ENCODE measurements at regions not wholly inside any gene's neighbourhood (a gene's known extent, or its start where the extent isn't known, plus 50 kb on each side); places are given as distances from the start of the nearest gene placed in this dataset.

DNA sequence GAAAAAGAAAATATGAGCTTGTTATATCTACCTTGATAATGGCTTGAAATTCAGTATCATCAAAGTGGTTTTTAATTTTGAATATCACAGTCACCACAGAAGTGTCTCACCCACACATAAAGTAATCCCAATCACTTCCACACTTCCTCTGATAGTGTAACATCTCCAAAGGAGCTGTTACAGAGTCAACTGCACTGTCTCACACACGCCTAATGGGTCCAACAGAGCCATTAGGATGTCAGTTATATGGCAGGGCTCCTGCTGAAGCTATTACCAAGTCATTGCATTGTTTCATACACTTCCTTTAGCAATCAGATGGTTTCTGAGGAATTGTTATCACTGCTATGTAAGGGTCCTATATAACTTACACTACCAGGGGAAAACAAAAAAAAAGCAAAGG, 432.1 kb upstream of the TEX13C start:
- H3K9me3 ChIP-seq (replicated peaks; ENCODE audit: control insufficient read depth, low read depth, low read length), result no peaks in the 10 kb centered on the region
- no CpG with 5 or more reads among the region's 1 CpG for WGBS (ENCODE audit: insufficient coverage)
- DNase-seq, result no peak

DNA sequence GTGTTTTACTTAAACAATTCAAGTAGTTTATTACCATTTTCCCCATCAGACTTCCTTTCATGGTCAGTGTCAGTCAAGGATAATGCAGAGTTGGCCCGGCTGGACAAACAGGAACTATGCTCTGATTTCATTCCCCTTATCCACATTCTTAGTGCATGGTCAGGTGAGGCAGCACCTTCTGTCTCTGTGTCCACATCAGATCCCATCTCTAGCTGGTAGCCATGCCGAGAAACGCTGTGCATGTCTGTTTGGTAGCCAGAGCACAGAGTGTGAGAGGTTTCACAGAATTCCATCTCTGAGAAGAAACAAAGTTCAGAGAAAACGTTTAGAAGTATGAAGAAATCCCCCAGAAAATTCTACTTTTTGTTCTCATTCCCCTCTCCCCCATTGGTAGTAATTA, 423.7 kb upstream of the TEX13C start:
- H3K27ac ChIP-seq (ENCODE audit: low read length), result no peak overlapping the region
- H3K9me3 ChIP-seq (replicated peaks; ENCODE audit: control insufficient read depth, low read depth, low read length), result no peaks in the 10 kb centered on the region
- no peaks in the 10 kb centered on the region for H3K27me3 ChIP-seq (ENCODE audit: control insufficient read depth, insufficient read depth, low read length)
- H3K4me1 ChIP-seq (ENCODE audit: control insufficient read depth, insufficient read depth, low read length), result no peaks in the 10 kb centered on the region
- no peak for DNase-seq
- H3K36me3 ChIP-seq (ENCODE audit: control insufficient read depth, insufficient read depth, low read length), result no peaks in the 10 kb centered on the region
- H3K4me3 ChIP-seq (ENCODE audit: low read length), result no peak overlapping the region
- WGBS (ENCODE audit: insufficient coverage), result 73% methylated on average over 1 of the region's 4 CpGs

More for the DNA sequence above, 432.1 kb upstream of the TEX13C start:
- H3K4me3 ChIP-seq (ENCODE audit: low read length), result no peak overlapping the region
- H3K27ac ChIP-seq (ENCODE audit: low read length), result no peak overlapping the region
- H3K4me1 ChIP-seq (ENCODE audit: control insufficient read depth, insufficient read depth, low read length), result no peaks in the 10 kb centered on the region
- H3K27me3 ChIP-seq (ENCODE audit: control insufficient read depth, insufficient read depth, low read length), result no peaks in the 10 kb centered on the region
- no peaks in the 10 kb centered on the region for H3K36me3 ChIP-seq (ENCODE audit: control insufficient read depth, insufficient read depth, low read length)

DNA sequence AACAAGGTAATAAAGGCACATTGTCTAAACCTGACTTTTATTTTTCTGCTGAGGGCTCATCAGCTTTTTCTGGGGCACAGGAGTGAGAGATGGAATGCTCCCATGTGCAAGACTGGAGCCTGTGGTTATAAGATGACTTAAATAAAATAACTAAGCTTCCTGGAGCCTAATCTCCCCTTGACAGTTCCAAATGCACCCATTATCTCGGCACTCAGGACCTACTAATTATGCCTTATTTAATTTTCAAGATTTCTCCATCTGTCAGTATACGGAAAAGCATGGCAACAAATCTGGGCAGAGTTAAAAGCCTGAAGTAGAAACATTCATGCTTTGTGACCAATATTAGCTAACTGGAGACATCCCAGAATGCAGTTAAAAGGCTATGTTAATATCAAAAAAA, 416.7 kb upstream of the TEX13C start:
- WGBS (ENCODE audit: insufficient coverage), result no CpG with 5 or more reads among the region's 2 CpGs
- no peaks in the 10 kb centered on the region for H3K27me3 ChIP-seq (ENCODE audit: control insufficient read depth, insufficient read depth, low read length)

DNA sequence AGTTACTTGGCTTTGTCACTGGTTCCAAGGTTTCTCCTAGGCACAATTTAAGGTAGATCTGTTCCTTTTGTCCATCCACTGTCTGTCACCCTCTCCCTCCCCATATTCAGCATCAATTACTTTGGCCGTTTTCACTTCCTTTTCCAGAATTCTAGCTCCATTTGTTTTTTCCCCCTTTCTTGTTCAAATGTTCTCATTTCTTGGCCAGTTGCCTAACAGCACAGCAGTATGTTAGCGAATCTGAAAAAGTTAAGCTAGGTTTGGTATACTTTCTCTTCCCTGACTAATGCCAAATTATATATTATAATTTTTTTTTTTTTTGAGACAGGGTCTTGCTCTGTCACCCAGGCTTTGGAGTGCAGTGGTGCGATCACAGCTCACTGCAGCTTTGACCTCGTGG, 409.1 kb upstream of the TEX13C start:
- Histone ChIP-seq H3K4me3 (ENCODE audit: low read length) (no peak overlapping the region), H3K27me3 (ENCODE audit: control insufficient read depth, insufficient read depth, low read length) (no peaks in the 10 kb centered on the region), H3K9me3 (replicated peaks; ENCODE audit: control insufficient read depth, low read depth, low read length) (no peaks in the 10 kb centered on the region), H3K36me3 (ENCODE audit: control insufficient read depth, insufficient read depth, low read length) (no peaks in the 10 kb centered on the region), H3K4me1 (ENCODE audit: control insufficient read depth, insufficient read depth, low read length) (no peaks in the 10 kb centered on the region), H3K27ac (ENCODE audit: low read length) (no peak overlapping the region)
- 70% methylated on average over 2 of the region's 4 CpGs for WGBS (ENCODE audit: insufficient coverage)
- DNase-seq, result peak; percentile 66

More for the DNA sequence above, 416.7 kb upstream of the TEX13C start:
- Histone ChIP-seq H3K36me3 (ENCODE audit: control insufficient read depth, insufficient read depth, low read length) (no peaks in the 10 kb centered on the region), H3K27ac (ENCODE audit: low read length) (no peak overlapping the region), H3K4me3 (ENCODE audit: low read length) (no peak overlapping the region), H3K4me1 (ENCODE audit: control insufficient read depth, insufficient read depth, low read length) (no peaks in the 10 kb centered on the region), H3K9me3 (replicated peaks; ENCODE audit: control insufficient read depth, low read depth, low read length) (no peaks in the 10 kb centered on the region)
- no peak for DNase-seq

- Histone ChIP-seq H3K36me3 (ENCODE audit: control insufficient read depth, insufficient read depth, low read length) (no peaks in the 10 kb centered on the region), H3K9me3 (replicated peaks; ENCODE audit: control insufficient read depth, low read depth, low read length) (no peaks in the 10 kb centered on the region), H3K27me3 (ENCODE audit: control insufficient read depth, insufficient read depth, low read length) (no peaks in the 10 kb centered on the region), H3K27ac (ENCODE audit: low read length) (no peak overlapping the region), H3K4me1 (ENCODE audit: control insufficient read depth, insufficient read depth, low read length) (no peaks in the 10 kb centered on the region), H3K4me3 (ENCODE audit: low read length) (no peak overlapping the region)
- DNase-seq, result no peak
- WGBS (ENCODE audit: insufficient coverage), result no CpG with 5 or more reads among the region's 2 CpGs
Observed at GRCh38 chrX:124917011-124917410, 402.7 kb upstream of the TEX13C start.

DNA sequence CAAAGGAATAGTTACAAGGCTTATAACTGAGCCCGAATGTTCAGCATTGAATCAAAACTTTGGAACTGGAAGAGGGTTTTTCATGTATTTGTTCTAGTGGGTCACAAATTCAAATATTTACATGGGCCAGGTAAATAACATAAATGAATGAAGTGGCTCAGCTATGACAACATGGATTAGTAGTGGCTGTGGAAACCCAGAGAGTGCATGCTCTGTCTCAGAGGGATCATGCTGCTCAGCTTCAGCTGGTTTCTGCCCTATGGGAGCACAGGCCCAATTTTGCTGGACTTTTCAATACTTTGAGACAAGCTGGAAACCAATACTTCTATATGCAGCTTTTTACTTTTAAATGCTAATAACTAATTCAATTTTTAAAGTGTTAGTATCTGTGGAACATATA, 394.0 kb upstream of the TEX13C start:
- Histone ChIP-seq H3K27ac (ENCODE audit: low read length) (no peak overlapping the region), H3K4me1 (ENCODE audit: control insufficient read depth, insufficient read depth, low read length) (no peaks in the 10 kb centered on the region)
- WGBS (ENCODE audit: insufficient coverage), result no CpG with 5 or more reads among the region's 1 CpG

DNA sequence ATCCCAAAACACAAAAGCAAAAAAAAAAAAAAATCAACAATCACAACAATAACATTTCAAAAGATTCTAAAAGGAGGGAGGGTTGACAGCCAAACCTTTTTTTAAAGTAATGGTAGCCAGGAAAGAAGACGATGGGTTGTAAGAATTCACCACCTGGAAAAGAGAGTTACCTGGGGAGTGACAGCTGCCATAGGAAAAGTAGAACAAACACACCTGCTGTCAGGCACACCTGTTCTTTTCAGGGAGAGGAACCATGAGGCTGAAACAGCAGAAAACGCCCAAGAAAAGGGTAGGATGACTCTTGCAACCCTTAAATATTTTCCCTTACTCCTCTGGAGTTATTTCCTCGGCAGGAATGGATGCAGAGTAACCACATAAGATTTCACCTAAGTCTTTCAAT, 388.4 kb upstream of the TEX13C start:
- no peaks in the 10 kb centered on the region for H3K36me3 ChIP-seq (ENCODE audit: control insufficient read depth, insufficient read depth, low read length)
- no peak for DNase-seq
- H3K9me3 ChIP-seq (replicated peaks; ENCODE audit: control insufficient read depth, low read depth, low read length), result no peaks in the 10 kb centered on the region
- H3K27me3 ChIP-seq (ENCODE audit: control insufficient read depth, insufficient read depth, low read length), result no peaks in the 10 kb centered on the region
- WGBS (ENCODE audit: insufficient coverage), result 67% methylated on average over 1 of the region's 3 CpGs
- H3K4me1 ChIP-seq (ENCODE audit: control insufficient read depth, insufficient read depth, low read length), result peaks cover 2% of the 10 kb centered on the region
- no peak overlapping the region for H3K4me3 ChIP-seq (ENCODE audit: low read length)
- H3K27ac ChIP-seq (ENCODE audit: low read length), result no peak overlapping the region

More for the DNA sequence above, 394.0 kb upstream of the TEX13C start:
- no peak overlapping the region for H3K4me3 ChIP-seq (ENCODE audit: low read length)
- no peak for DNase-seq
- H3K36me3 ChIP-seq (ENCODE audit: control insufficient read depth, insufficient read depth, low read length), result no peaks in the 10 kb centered on the region
- no peaks in the 10 kb centered on the region for H3K27me3 ChIP-seq (ENCODE audit: control insufficient read depth, insufficient read depth, low read length)
- no peaks in the 10 kb centered on the region for H3K9me3 ChIP-seq (replicated peaks; ENCODE audit: control insufficient read depth, low read depth, low read length)

- no peak for DNase-seq
- no peaks in the 10 kb centered on the region for H3K36me3 ChIP-seq (ENCODE audit: control insufficient read depth, insufficient read depth, low read length)
- H3K4me3 ChIP-seq (ENCODE audit: low read length), result no peak overlapping the region
- no peaks in the 10 kb centered on the region for H3K9me3 ChIP-seq (replicated peaks; ENCODE audit: control insufficient read depth, low read depth, low read length)
- no peaks in the 10 kb centered on the region for H3K27me3 ChIP-seq (ENCODE audit: control insufficient read depth, insufficient read depth, low read length)
- H3K27ac ChIP-seq (ENCODE audit: low read length), result no peak overlapping the region
- H3K4me1 ChIP-seq (ENCODE audit: control insufficient read depth, insufficient read depth, low read length), result peaks cover 2% of the 10 kb centered on the region
- 36% methylated on average over 2 of the region's 3 CpGs for WGBS (ENCODE audit: insufficient coverage)
Observed at GRCh38 chrX:124931958-124932357, 387.7 kb upstream of the TEX13C start.

- Histone ChIP-seq H3K9me3 (replicated peaks; ENCODE audit: control insufficient read depth, low read depth, low read length) (no peaks in the 10 kb centered on the region), H3K4me3 (ENCODE audit: low read length) (no peak overlapping the region), H3K27ac (ENCODE audit: low read length) (no peak overlapping the region), H3K36me3 (ENCODE audit: control insufficient read depth, insufficient read depth, low read length) (no peaks in the 10 kb centered on the region), H3K27me3 (ENCODE audit: control insufficient read depth, insufficient read depth, low read length) (no peaks in the 10 kb centered on the region), H3K4me1 (ENCODE audit: control insufficient read depth, insufficient read depth, low read length) (no peaks in the 10 kb centered on the region)
- DNase-seq, result no peak
- WGBS (ENCODE audit: insufficient coverage), result no CpG with 5 or more reads among the region's 2 CpGs
Observed at GRCh38 chrX:124938715-124939114, 381.0 kb upstream of the TEX13C start.

DNA sequence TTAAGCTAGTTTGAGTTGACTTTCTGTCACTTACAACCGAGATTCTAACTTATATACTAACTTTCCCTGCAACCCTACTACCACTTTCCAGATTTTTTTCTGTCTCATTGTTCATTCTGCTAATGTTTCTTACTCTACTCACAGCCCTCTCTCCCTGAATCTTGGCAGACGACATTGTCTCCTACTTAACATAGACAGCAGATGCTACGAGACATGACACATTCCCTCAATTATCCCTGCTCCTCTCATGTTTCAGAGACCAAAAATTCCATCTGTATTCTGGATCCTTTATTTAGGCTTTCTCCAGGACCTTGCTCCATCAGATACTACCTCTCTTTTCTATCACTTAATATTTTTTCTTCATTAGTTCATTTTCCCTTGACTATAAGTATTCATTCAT, 379.1 kb upstream of the TEX13C start:
- Histone ChIP-seq H3K36me3 (ENCODE audit: control insufficient read depth, insufficient read depth, low read length) (no peaks in the 10 kb centered on the region), H3K4me3 (ENCODE audit: low read length) (no peak overlapping the region), H3K9me3 (replicated peaks; ENCODE audit: control insufficient read depth, low read depth, low read length) (no peaks in the 10 kb centered on the region), H3K4me1 (ENCODE audit: control insufficient read depth, insufficient read depth, low read length) (no peaks in the 10 kb centered on the region), H3K27ac (ENCODE audit: low read length) (no peak overlapping the region), H3K27me3 (ENCODE audit: control insufficient read depth, insufficient read depth, low read length) (no peaks in the 10 kb centered on the region)
- 38% methylated on average over 3 of the region's 3 CpGs for WGBS (ENCODE audit: insufficient coverage)
- peak; percentile 45 for DNase-seq

- no peak overlapping the region for H3K4me3 ChIP-seq (ENCODE audit: low read length)
- H3K27me3 ChIP-seq (ENCODE audit: control insufficient read depth, insufficient read depth, low read length), result no peaks in the 10 kb centered on the region
- H3K9me3 ChIP-seq (replicated peaks; ENCODE audit: control insufficient read depth, low read depth, low read length), result no peaks in the 10 kb centered on the region
- H3K27ac ChIP-seq (ENCODE audit: low read length), result no peak overlapping the region
- DNase-seq, result no peak
- no peaks in the 10 kb centered on the region for H3K36me3 ChIP-seq (ENCODE audit: control insufficient read depth, insufficient read depth, low read length)
- no peaks in the 10 kb centered on the region for H3K4me1 ChIP-seq (ENCODE audit: control insufficient read depth, insufficient read depth, low read length)
Observed at GRCh38 chrX:124954402-124954801, 365.3 kb upstream of the TEX13C start.
